ENCODE measurements at regions not wholly inside any gene's neighbourhood (a gene's known extent, or its start where the extent isn't known, plus 50 kb on each side); places are given as distances from the start of the nearest gene placed in this dataset.

DNA sequence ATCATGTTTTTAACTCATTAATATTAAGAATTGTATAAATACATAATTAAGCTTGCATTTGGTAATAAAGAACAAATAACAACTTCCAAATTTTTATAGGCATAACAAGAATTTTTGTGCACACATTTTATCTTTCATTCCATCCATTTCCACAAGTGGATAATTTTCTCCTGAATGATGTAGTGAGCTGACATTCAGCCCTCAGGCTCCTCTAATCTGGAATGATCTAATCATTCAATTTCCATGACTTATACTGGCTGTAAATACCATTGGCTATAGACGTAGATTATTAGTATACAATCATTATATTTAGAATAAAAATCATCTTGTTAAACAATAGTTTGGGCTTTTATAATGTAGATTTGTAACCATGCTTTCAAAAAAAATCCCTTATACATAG is 287.2 kb upstream of the GHITM start:
- DNase-seq (ENCODE audit: low spot score) = no peak

DNA sequence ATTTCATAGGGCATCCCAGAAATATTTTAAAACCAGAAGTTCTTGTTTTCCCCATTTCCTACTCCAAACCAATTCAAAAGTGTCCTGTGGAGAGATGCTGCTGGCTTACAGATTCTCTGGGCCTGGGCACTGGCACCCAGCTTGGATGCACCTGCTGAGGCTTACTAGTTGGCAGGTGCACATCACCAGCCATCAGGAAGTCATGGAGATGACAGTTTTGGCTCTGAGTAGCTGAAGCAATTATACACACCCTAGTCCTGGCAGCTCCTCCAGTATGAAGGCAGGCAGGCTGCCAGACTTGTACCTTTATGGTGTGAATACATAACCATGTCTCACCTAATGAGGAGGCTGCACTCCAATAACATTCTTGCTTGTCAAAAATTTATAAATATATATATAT is 276.6 kb upstream of the GHITM start:
- DNase-seq (ENCODE audit: low spot score) = no peak

DNA sequence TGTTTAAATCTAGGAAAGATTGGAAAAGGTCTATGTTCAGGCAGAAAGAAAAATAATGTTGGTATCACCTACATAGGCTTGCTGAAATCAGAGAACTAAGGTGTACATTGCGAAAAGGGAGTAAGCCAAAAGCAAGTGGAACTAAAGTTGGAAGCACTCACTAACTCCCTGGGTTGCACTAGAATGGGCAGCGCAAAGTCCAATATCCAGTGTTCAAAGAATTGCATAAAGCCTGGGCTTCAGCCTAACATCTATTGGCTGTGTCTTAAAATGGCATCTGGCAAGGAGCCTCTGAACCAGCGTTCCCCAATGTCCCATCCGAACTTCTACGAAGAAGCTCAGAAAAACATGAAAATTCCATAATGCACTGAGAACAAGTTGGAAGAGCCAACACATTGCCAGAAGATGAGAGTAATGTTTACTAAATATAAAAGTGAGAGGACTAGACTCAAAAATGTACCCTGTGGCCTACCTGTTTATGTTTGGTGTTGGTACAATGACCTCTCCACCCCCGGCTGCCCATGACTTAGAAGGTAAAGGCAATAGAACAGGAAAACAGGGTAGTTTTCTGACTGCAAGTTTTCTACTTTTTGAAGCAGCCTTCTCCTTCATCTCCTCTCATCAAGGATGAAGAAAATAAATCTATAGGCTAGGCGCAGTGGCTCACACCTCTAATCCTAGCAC is 275.9 kb upstream of the GHITM start:
- DNase-seq (ENCODE audit: low spot score) = no peak

DNA sequence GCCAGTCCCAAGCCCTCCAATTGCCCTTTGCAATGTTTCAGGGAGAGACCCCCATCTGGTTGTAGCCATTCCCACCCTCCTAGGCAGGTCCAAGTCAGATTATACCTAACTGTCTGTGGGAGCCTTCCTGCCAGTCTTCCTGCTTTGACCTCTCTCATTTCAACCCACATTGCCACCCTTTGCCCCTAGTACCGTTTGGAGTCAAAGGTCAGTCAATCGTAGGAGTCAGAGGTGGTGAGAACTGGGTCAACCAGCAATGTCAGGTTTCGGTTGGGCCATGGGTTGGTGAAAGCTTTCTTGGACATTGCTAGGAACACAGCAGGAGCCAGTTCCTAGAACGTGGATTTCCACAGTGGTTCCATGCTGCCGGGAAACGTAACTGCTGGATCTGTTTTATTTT is 269.4 kb upstream of the GHITM start:
- no peak for DNase-seq (ENCODE audit: low spot score)

DNA sequence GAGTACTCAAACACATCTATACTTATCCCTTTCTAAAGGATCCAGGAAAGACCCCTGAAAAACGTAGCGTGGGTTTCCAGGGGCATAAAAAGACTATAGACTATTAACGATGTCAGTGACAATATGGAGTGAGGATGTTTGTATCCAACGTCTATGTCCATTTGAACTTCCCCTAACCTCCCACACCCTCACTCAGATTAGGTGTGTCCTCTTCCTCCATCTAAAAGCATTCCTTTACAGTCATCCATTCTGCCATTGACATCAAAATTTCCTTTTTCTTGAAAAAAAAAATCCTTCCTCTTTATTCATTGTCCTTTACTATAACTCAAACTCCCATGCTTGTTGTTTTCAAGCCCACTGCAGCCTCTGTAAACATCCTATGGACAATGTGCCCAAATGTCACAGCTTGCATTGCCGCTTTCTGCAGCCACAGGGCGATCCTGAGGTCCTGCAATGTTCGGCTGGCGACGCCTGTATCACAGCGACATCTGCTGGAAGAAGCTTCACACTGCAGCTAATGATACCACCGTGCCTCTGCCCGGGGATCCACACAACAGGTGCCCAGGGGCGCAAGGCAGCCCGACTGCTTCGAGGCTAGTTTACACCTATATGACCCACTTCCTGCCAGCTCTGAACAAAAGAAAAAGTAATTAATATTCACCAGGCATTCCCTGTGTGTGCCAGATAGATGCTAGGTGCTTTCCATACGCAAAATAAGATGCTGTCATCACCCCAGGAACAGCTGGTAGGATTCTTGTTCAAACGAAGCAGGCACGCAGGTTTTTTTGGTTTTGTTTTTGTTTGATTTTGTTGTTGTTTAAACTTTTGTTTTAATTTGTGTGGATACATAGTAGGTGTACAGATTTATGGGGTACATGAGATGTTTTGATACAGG is 267.9 kb upstream of the GHITM start:
- no peak for DNase-seq (ENCODE audit: low spot score)

DNA sequence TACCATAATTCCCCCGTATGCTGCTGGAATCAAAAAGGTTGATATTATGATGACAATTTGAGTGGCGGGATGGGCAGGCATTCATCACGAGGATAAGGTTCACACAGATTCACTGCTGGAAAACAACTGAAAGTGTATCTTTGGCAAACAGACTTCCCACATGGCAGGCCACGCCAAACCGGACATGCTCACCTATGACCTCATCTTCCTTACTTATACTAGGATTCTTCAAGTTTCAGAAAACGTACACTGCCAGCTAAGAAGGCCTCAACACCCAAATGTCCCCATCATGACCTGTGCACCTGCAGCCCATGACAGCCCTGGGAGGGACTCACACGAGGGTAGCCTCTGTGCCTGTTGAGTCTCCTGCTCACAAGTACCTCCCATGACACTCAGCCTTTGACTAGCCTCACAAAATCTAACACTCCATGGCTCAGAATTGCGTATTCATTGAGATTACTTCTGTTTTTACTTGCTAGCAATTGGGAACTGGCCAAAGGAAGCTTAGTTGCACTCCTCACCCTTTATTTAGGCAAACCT is 259.0 kb upstream of the GHITM start:
- DNase-seq (ENCODE audit: low spot score) = no peak

DNA sequence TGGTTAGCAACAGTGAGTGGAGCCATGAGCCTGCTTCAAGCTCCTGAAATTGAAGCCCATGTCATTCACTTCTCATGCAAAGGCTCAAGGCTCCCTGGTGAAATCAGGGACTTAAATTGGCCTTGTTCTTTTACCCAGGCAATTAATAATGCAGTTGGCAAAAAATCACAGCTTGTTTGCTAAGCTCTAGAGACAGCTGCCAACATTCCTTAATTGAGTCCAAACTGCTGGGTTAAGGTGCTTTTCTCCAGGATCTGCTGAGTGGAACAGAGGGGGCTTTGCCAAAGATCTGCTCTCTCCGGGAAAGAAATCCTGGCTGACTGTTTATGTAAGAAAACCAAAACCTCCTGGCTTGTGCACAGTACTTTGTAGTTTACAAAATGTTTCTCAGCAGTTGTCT is 257.6 kb upstream of the GHITM start:
- DNase-seq (ENCODE audit: low spot score) = no peak

DNA sequence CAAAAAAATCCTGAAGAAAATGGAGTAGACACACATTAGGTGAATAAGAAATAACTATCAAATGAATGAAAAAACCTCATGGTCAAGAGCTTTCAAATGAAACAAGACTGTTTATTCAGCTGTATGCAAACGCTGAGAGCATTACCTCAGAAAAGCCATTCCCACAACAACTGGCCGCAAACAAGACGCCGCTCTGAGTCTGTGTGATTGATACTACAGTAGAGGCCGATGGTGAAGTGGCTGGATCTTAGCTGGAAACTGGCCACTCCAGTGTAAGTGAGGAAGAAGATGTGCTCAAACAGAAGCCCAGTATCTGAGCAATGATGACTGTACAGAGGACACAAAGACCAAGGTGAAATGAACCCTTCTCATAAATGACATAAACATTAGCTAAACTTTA is 252.4 kb upstream of the GHITM start:
- no peak for DNase-seq (ENCODE audit: low spot score)

DNA sequence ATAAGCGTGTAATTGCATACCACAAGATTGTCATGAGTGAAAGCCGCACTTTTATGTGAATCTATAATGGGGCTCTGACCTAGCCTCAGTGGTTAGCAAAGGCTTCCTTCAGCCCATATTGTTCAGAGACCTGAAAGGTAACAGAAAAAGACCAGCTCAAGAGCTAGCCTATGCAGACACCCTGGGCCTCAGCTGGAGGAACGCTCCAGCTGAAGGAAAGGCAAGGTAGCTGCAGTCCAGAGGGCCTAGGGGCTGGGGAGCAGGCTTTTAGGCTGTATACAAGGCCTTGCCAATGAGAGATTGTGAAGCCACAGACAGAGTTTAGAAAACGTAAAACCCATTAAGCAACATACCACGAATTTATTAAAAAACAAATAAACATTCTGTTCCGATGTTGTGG is 246.6 kb upstream of the GHITM start:
- no peak for DNase-seq (ENCODE audit: low spot score)

DNA sequence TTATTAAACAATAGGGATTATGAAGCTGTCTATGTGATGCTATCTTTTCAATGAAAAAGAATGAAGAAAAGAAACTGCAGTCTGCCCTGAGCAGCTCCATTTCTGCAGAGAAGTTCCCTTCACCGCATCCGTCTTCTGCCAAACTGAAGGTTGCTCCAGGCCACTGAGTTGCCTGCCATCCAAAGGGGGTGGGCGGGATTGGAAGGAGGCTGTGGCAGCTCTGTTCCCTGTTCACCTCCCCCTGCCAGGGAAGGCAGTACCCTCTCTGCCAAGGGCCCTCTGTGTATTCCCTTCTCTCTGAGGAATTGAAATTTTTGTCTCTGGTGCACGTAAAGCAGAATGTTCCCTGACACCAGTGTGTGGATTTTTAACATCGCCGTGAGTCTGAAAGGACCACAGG is 243.1 kb upstream of the GHITM start:
- DNase-seq (ENCODE audit: low spot score) = no peak

DNA sequence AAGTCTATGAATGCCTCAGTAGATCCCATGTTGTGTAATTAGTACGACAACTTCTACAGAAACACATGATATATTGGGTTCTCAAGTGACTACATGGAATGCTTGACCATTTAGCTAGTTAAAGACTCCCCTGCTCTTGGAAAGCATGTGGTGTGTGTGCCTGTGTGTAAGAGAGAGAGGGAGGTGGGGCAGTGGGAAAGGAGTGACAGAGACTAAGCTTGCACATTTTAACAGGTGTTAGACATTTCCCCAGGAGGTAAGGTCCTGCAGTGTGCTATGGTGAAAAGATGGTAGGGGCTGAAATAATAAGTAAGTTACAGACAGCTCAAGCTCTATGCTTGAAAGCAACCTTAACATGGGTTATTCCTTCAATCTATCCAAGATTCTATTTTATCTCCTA is 241.7 kb upstream of the GHITM start:
- DNase-seq (ENCODE audit: low spot score) = no peak

DNA sequence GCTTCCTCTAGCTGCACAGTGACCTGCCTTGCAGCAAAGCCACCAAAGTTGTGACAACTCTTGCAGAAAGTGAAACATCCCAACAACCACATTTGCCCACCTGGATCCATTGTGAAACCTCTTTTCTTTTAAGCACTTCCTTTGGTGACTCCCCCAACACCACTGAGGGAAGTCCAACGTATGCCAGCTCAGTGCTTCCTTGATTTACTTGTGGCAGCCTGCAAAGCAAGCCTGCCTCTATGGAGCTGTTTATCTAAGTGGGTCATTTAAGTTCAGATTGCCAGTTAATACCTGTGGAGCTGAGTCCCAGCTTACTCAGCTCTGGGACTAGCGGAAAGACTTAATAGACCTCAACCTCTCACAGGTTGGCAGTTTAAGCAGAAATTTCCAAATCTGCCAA is 230.8 kb upstream of the GHITM start:
- no peak for DNase-seq (ENCODE audit: low spot score)

DNA sequence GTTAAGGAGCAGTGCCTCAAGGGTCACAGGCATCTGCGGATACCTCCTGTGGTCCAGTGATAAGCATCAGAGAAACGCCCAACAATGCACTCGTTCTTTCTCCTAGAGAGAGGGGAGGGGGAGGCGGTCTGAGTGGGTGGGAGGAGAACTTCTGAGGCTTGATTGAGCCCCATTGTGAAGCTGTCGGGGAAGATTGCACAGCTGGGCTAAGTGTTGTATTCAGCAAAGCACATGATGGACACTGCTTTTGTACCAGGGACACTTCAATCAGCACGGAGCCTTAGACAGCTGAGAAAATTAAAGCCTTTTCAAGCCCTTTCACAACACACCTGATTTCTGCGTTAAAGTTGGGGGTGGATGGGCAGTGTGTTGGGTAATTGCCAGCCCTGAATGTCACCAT is 230.3 kb upstream of the GHITM start:
- no peak for DNase-seq (ENCODE audit: low spot score)

DNA sequence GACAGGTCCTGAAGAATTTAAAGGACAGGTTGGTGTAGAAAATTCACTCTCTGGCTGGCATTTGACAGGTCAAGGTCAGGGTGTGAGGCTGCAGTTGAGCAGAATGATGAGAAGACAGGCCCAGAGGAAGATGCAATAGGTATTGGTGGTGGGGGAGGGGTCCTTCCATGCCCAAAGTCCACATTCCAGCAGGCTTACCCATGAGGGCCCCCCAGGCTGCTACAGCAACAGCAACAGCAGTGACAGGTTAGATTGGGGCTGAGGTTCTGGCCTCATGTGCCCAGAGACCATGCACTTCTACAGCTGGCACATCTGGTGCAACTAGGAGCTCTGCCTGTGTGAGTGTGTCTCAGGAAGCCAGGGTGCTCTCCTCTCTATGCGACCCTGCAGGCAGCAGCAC is 223.5 kb upstream of the GHITM start:
- no peak for DNase-seq (ENCODE audit: low spot score)

DNA sequence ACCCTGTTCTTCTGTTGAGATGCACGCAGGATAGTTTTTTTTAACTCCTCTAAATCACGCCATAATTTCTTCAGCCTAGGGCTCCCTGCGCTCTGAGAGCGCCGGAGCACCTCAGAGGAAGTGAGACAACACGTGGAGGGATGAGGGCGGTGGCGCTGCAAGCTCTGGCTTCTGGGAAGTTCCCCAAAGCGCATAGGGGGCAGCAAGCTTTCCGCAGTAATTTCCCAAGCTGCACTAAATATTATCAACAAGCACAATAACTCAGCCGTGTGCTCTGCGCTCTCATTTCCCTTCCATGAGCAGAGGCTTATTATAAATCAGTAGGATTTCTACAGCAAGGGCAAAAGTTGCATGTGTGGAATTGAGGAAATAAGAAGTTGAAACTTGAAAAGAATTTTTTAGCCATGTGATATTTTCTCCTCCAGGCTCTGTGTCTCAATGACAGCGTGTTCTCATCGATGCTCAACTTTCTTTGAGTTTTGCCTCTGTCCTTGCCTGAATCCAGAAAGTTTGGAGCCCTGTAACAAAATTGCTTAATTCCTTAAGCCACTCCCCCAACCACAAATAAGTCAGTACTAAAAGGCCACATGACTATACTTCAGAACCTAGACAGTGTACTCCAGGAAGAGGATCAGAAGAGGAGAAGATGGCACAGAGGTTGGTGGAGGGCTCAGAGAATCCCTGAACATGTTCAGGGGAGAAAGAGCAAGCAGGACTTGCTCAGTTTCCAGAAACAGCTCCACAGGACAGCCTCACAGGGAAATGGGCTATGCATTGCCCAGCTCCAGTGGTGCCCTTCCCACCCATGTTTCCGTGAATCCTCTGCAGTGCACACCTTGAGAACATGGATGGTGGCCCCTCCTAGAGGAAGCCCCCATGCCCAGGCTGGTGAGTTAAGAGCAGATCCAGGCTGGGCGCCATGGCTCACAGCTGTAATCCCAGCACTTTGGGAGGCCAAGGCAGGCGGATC is 221.5 kb upstream of the GHITM start:
- DNase-seq (ENCODE audit: low spot score) = no peak

DNA sequence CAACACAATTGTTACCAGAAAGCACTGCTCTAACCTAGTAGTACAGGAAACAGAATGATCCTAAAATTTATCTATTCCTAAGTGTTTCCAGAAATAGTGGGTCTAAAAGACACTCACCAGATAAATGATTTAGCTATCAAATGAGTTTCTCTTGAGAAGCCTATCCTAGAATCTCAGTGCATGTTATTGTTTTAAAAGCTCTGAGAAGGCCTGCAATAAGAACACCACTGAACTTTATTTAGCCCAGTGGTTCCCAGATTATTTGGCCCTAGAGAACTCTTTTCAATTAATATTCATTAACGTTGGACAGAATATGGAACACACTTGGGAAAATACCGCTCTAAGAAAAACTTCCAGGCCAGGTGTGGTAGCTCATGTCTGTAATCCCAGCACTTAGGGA is 220.1 kb upstream of the GHITM start:
- no peak for DNase-seq (ENCODE audit: low spot score)

DNA sequence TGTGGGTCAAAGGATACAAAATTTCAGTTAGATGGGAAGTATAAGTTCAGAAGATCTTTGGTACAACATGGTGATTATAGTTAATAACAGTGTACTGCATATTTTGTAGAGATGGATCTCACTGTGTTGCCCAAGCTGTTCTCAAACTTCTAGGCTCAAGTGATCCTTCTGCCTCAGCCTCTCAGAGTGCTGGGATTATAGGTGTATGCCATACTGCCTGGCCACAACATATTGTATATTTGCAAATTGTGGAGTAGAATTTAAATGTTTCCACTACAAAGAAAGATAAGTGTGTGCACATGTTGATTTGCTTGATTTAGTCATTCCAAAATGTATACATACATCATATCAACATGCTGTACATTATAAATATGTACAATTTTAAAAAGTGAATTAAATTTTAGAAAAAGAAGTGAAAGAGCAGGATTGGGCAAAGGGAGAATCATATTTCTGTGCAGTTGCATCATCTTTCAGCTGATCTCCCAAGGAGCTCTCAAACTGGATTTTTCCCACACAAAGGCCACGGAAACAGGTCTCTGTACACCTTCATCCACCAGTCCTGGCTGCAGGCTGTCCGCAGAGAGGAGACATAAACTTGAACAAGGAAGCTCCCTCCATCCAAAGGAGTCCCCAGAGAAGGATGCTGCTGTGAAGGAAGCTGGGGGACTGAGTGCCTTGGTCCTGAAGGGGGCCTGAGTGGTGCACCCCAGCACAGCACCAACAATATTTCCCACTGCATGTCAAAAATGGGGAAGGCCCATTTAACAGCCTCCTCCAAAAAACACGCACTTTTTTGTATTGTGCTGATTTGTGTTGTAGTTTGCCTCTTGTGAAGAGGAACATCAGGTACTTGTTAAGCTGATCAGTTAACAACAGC is 217.1 kb upstream of the GHITM start:
- DNase-seq (ENCODE audit: low spot score) = no peak

DNA sequence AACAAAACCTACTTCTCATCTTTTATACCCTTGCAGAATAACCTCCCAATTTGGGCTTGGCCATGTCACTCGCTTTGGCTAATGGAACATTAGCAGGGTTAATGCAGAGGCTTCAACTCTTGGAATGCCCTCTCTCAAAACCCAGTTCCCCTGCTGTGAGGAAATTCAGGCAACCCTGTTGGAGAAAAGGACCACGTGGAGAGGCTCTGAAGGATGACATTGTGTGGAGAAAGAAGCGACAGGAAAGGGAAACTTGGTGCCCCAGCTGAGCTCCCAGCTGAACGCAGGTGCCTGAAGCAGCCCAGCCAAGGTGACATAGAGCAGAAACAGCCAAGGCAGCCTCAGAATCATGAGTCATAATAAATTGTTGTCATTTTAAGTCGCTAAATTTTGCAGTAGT is 214.2 kb upstream of the GHITM start:
- DNase-seq (ENCODE audit: low spot score) = no peak

DNA sequence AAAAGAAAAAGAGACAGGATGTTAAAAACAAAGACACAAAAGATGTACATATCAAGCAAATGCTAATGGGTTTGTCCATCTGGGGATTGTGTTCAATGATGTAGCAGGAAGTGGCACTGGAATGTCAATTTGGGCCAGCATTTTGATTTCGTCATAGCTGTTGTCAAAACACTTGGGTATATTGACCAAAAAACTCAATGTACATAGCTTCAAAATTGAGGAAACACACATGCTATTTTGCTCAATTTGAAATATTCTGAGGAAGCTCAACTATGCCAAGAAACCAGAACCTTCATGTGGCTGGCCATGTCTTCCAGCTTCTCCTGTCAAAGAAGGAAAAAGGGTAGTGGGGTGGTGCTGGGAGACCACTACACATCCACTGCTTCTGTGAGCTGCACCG is 212.7 kb upstream of the GHITM start:
- no peak for DNase-seq (ENCODE audit: low spot score)

DNA sequence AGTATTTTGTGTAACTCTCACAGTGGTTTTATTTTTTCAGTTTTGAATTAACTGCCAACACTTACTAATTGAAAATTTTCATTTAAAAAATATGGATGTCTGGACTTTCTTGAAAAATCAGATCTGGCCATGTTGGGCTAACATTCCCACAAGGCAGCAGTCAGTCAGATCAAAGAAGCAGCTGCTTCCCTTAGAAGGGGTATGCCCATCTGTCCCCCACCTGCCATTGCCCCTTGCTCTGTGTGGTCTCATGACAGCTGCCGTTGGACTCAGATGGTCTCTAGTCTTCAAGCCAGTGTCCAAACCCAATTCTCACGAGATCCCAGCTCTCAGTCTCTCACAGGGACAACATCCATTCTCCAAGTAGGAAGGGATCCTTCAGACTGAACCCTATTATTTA is 212.1 kb upstream of the GHITM start:
- no peak for DNase-seq (ENCODE audit: low spot score)

DNA sequence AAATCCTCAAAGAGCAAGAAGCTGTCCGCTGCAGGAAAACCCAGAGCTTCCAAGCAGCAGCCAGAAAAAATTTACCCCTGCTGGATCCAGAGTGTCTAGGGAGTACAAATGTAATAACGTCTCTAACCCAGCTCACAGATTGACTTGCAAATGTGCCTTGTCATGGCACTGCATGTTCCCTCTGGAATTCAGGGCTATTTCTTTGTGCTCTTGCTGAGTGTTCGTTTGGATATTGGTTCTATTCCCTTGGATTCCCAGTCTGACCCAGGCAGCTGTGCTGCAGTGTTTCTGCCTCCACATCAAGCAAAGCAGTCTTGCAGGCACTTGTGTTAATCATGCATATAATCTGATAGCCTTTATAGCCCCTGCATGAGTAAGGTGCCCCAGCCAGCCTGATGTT is 209.9 kb upstream of the GHITM start:
- no peak for DNase-seq (ENCODE audit: low spot score)
